Sigmoid colon (tissue), 4 donors: ENCODE measurements at regions not wholly inside any gene's neighbourhood (a gene's known extent, or its start where the extent isn't known, plus 50 kb on each side); places are given as distances from the start of the nearest gene placed in this dataset.

Experiments
- POLR2AphosphoS5 ChIP-seq, 4 donors: sonication (generic); formaldehyde crosslinking; IDR thresholded peaks; one replicate each; pipeline ENCODE4 v1.6.1; 2017; ENCODE audit warnings: antibody characterized with exemption in 4 of 4
- TF ChIP-seq, protein P1 (sequence below), 4 experiments: fragments of 450-650 bp in 3 of 4; fragments of 200-600 bp in 1 of 4; IDR thresholded peaks; one replicate each; pipeline ENCODE4 v1.5.1; 2016 to 2019; ENCODE audit warnings: antibody characterized with exemption in 4 of 4, mild to moderate bottlenecking in 3 of 4, moderate library complexity in 2 of 4

- TF ChIP-seq, protein P1, sequence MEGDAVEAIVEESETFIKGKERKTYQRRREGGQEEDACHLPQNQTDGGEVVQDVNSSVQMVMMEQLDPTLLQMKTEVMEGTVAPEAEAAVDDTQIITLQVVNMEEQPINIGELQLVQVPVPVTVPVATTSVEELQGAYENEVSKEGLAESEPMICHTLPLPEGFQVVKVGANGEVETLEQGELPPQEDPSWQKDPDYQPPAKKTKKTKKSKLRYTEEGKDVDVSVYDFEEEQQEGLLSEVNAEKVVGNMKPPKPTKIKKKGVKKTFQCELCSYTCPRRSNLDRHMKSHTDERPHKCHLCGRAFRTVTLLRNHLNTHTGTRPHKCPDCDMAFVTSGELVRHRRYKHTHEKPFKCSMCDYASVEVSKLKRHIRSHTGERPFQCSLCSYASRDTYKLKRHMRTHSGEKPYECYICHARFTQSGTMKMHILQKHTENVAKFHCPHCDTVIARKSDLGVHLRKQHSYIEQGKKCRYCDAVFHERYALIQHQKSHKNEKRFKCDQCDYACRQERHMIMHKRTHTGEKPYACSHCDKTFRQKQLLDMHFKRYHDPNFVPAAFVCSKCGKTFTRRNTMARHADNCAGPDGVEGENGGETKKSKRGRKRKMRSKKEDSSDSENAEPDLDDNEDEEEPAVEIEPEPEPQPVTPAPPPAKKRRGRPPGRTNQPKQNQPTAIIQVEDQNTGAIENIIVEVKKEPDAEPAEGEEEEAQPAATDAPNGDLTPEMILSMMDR (IDR thresholded peaks at IDR 0.05), result no peak
- TF ChIP-seq POLR2AphosphoS5 (IDR thresholded peaks at IDR 0.05), result no peak
Observed at GRCh38 chr9:7639471-7639870, 160.1 kb downstream of the DMAC1 start.
